ENCODE measurements at regions not wholly inside any gene's neighbourhood (a gene's known extent, or its start where the extent isn't known, plus 50 kb on each side); places are given as distances from the start of the nearest gene placed in this dataset.

- TF ChIP-seq POLR2AphosphoS5 (IDR thresholded peaks at IDR 0.05) = no peak
- TF ChIP-seq POLR2A (IDR thresholded peaks at IDR 0.05) = no peak
- no peak for TF ChIP-seq CTCF (IDR thresholded peaks at IDR 0.05)
These were observed 150.7 kb upstream of the MGAT5 start for GRCh38 chr2:134103196-134103595.
